ENCODE measurements at regions not wholly inside any gene's neighbourhood (a gene's known extent, or its start where the extent isn't known, plus 50 kb on each side); places are given as distances from the start of the nearest gene placed in this dataset.
A peak's percentile ranks its signal among the peaks of the same experiment; 100 is the strongest.
"Not testable (repeated sequence)": the region's sequence is repeated elsewhere in the genome, so short reads cannot be mapped to it uniquely, and the experiment has no call there.

- intact Hi-C loops (cut with micrococcal nuclease), result no loop called here
- no peak overlapping the region for H3K4me3 Mint-ChIP-seq
- CTCF ChIA-PET, result no interaction called here
- DNase-seq, result no peak
- no peaks in the 10 kb centered on the region for H3K36me3 Mint-ChIP-seq (ENCODE audit: low read depth)
- TF ChIP-seq, protein P1, sequence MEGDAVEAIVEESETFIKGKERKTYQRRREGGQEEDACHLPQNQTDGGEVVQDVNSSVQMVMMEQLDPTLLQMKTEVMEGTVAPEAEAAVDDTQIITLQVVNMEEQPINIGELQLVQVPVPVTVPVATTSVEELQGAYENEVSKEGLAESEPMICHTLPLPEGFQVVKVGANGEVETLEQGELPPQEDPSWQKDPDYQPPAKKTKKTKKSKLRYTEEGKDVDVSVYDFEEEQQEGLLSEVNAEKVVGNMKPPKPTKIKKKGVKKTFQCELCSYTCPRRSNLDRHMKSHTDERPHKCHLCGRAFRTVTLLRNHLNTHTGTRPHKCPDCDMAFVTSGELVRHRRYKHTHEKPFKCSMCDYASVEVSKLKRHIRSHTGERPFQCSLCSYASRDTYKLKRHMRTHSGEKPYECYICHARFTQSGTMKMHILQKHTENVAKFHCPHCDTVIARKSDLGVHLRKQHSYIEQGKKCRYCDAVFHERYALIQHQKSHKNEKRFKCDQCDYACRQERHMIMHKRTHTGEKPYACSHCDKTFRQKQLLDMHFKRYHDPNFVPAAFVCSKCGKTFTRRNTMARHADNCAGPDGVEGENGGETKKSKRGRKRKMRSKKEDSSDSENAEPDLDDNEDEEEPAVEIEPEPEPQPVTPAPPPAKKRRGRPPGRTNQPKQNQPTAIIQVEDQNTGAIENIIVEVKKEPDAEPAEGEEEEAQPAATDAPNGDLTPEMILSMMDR (IDR thresholded peaks at IDR 0.05), result no peak
- H3K9me3 Mint-ChIP-seq, result no peaks in the 10 kb centered on the region
- POLR2A ChIA-PET, result interaction anchor here (0.8 kb wide), 1 partner anchor 41 kb away, joined by 3 read pairs; no protein-coding TSS in a partner anchor
- H3K27ac Mint-ChIP-seq, result no peak overlapping the region
- peaks cover 2% of the 10 kb centered on the region for H3K4me1 Mint-ChIP-seq (ENCODE audit: low read depth)
- ATAC-seq, result no peak
- no peaks in the 10 kb centered on the region for H3K27me3 Mint-ChIP-seq
These were observed 62.4 kb upstream of the TNIK start for GRCh38 chr3:171522651-171523050.

GRCh38 chr3:171519423-171519822 lies 59.2 kb upstream of the TNIK start:
- H3K4me3 Mint-ChIP-seq; H3K9me3 Mint-ChIP-seq; H3K27me3 Mint-ChIP-seq; ATAC-seq; H3K36me3 Mint-ChIP-seq (ENCODE audit: low read depth); intact Hi-C loops (cut with micrococcal nuclease); CTCF ChIA-PET; H3K4me1 Mint-ChIP-seq (ENCODE audit: low read depth); DNase-seq; H3K27ac Mint-ChIP-seq: not testable (repeated sequence)
- POLR2A ChIA-PET, result interaction anchor here (0.6 kb wide), 1 partner anchor 889 kb away, joined by 6 read pairs; no protein-coding TSS in a partner anchor

DNA sequence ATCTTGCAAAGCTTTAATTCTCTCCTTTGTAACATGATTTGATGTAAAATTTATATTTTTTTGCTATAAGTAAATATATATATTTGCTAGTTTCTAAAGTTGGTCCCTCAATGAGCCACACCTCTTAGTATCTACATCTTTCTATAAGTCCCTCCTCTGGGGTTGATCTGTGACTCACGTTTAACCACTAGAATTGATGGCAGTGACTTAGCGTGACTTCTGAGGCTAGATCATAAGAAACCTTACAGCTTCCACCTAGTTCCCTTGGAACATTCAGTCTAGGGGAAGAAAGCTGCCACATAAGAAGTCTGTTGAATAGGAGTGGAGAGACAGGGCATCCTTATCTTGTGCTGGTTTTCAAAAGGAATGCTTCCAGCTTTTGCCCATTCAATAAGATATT lies 56.6 kb upstream of the TNIK start:
- CTCF ChIA-PET, result interaction anchor here (1.6 kb wide), 1 partner anchor 354 kb away, joined by 5 read pairs; no protein-coding TSS in a partner anchor
- Mint-ChIP-seq H3K27ac (no peak overlapping the region), H3K27me3 (no peaks in the 10 kb centered on the region), H3K36me3 (ENCODE audit: low read depth) (no peaks in the 10 kb centered on the region), H3K4me3 (no peak overlapping the region), H3K9me3 (no peaks in the 10 kb centered on the region), H3K4me1 (ENCODE audit: low read depth) (no peaks in the 10 kb centered on the region)
- peak; percentile 55 for ATAC-seq
- no peak for DNase-seq
- POLR2A ChIA-PET, result no interaction called here
- intact Hi-C loops (cut with micrococcal nuclease), result no loop called here
- TF ChIP-seq, protein P1 (IDR thresholded peaks at IDR 0.05), result no peak

DNA sequence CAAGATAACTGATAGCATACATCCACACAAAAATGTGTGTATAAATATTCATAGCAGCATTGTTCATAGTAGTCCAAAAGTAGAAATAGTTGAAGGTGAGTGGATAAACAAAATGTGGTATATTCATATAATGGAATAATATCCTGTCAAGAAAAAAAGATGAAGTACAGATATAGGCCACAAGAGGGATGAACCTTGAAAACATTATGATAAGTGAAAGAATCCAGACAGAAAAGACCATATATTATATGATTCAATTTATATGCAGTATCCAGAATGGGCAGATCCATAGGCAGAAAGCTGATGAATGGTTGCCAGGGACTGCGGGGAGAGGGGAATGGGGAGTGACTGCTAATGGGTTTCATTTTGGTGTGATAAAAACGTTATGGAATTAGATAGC lies 54.3 kb upstream of the TNIK start:
- TF ChIP-seq, protein P1 (IDR thresholded peaks at IDR 0.05), result peak; percentile 32
- no peaks in the 10 kb centered on the region for H3K9me3 Mint-ChIP-seq
- no peaks in the 10 kb centered on the region for H3K27me3 Mint-ChIP-seq
- ATAC-seq (no peak), DNase-seq (no peak)
- ChIA-PET CTCF (interaction anchor here (1.9 kb wide), 1 partner anchor 52 kb away, joined by 11 read pairs; no protein-coding TSS in a partner anchor), POLR2A (interaction anchor here (0.6 kb wide), 1 partner anchor 52 kb away, joined by 3 read pairs; no protein-coding TSS in a partner anchor)
- no peaks in the 10 kb centered on the region for H3K4me1 Mint-ChIP-seq (ENCODE audit: low read depth)
- H3K27ac Mint-ChIP-seq, result no peak overlapping the region
- intact Hi-C loops (cut with micrococcal nuclease), result no loop called here
- H3K4me3 Mint-ChIP-seq, result no peak overlapping the region
- H3K36me3 Mint-ChIP-seq (ENCODE audit: low read depth), result no peaks in the 10 kb centered on the region

GRCh38 chr3:171511450-171511849 lies 51.2 kb upstream of the TNIK start:
- H3K36me3 Mint-ChIP-seq (ENCODE audit: low read depth), result no peaks in the 10 kb centered on the region
- H3K9me3 Mint-ChIP-seq, result no peaks in the 10 kb centered on the region
- CTCF ChIA-PET, result no interaction called here
- DNase-seq (no peak), ATAC-seq (no peak)
- H3K27me3 Mint-ChIP-seq, result no peaks in the 10 kb centered on the region
- TF ChIP-seq, protein P1 (IDR thresholded peaks at IDR 0.05), result no peak
- H3K4me3 Mint-ChIP-seq, result no peak overlapping the region
- no peak overlapping the region for H3K27ac Mint-ChIP-seq
- POLR2A ChIA-PET, result interaction anchor here (0.5 to 0.6 kb wide), 3 partner anchors 33 to 643 kb away, joined by 3 read pairs; no protein-coding TSS in a partner anchor
- intact Hi-C loops (cut with micrococcal nuclease), result no loop called here
- no peaks in the 10 kb centered on the region for H3K4me1 Mint-ChIP-seq (ENCODE audit: low read depth)

Measured in activated CD8-positive, alpha-beta T cell treated with anti-CD3 and anti-CD28 coated beads for 36 hours (primary cell).